ENCODE measurements at regions not wholly inside any gene's neighbourhood (a gene's known extent, or its start where the extent isn't known, plus 50 kb on each side); places are given as distances from the start of the nearest gene placed in this dataset.
"Not testable (repeated sequence)": the region's sequence is repeated elsewhere in the genome, so short reads cannot be mapped to it uniquely, and the experiment has no call there.

DNA sequence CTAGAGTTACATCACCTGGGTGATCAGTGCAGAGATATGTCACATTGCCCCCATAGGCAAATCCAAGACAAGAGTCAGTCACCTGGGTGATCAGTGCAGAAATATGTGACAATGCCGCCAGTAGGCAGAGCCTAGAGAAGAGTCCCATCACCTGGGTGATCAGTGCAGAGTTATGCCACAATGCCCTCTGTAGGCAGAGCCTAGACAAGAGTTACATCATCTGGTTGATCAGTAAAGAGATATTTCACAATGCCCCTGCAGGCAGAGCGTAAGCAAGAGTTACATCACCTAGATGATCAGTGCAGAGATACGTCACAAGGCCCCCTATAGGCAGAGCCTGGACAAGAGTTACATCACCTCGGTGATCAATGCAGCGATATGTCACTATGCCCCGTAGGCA is 63.3 kb upstream of the FRG2B start:
- intact Hi-C loops (cut with DNase I); H3K4me3 ChIP-seq; H3K27ac ChIP-seq; H3K4me1 ChIP-seq; DNase-seq; ATAC-seq; H3K9me3 ChIP-seq; H3K36me3 ChIP-seq; H3K27me3 ChIP-seq: not testable (repeated sequence)
- WGBS, 2 donors = 69 to 73% methylated on average over 5 of the region's 6 CpGs

DNA sequence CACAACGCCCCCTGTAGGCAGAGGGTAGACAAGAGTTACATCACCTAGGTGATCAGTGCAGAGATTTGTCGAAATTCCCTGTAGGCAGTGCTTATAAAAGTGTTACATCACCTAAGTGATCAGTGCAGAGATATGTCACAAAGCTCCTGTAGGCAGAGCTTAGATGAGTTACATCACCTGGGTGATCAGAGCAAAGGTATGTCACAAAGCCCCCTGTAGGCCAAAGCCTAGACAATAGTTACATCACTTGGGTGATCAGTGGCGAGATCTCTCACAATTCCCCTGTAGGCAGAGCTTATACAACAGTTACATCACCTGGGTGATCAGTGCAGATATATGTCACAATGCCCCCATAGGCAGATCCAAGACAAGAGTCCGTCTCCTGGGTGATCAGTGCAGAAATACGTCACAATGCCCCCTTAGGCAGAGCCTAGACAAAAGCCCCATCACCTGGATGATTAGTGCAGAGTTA is 61.9 kb upstream of the FRG2B start:
- H3K4me3 ChIP-seq; H3K27me3 ChIP-seq; H3K36me3 ChIP-seq; H3K9me3 ChIP-seq; DNase-seq; H3K4me1 ChIP-seq; intact Hi-C loops (cut with DNase I); H3K27ac ChIP-seq: not testable (repeated sequence)
- 20 to 25% methylated on average over 1 of the region's 5 CpGs for WGBS, 2 donors
- ATAC-seq = peak; percentile 32 to 82 (median 56)

DNA sequence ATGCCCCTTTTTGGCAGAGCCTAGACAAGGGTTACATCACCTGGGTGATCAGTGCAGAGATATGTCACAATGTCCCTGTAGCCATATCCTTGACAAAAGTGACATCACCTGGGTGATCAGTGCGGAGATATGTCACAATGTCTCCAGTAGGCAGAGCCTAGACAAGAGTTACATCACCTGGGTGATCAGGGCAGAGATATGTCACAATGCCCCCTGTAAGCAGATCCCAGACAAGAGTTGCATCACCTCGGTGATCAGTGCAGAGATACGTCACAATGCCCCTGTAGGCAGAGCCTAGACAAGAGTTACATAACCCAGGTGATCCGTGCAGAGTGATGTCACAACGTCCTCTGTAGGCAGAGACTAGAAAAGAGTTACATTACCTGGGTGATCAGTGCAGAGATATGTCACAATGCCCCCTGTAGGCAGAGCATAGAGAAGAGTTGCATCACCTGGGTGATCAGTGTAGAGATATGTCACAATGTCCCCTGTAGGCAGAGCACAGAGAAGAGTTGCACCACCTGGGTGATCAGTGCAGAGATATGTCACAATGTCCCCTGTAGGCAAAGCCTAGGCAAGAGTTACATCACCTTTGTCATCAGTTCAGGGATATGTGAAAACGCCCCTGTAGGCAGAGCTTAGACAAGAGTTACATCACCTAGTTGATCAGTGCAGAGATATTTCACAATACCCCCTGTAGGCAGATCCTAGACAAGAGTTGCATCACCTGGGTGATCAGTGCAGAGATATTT is 61.3 kb upstream of the FRG2B start:
- H3K27ac ChIP-seq; intact Hi-C loops (cut with DNase I); H3K4me3 ChIP-seq; H3K4me1 ChIP-seq; H3K36me3 ChIP-seq; H3K9me3 ChIP-seq; H3K27me3 ChIP-seq; DNase-seq: not testable (repeated sequence)
- 48 to 54% methylated on average over 3 to 4 of the region's 6 CpGs for WGBS, 2 donors
- ATAC-seq = peak; percentile 48 to 87 (median 74)

DNA sequence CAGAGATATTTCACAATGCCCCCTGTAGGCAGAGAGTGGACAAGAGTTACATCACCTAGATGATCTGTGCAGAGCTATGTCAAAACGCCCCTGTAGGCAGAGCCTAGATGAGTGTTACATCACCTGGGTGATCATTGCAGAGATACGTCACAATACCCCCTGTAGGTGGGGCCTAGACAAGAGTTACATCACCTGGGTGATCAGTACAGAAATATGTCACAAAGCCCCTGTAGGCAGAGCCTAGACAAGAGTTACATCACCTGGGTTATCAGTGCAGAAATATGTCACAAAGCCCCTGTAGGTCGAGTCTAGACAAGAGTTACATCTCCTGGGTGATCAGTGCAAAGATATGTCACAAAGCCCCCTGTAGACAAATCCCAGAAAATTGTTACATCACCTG is 60.4 kb upstream of the FRG2B start:
- H3K4me1 ChIP-seq; H3K27me3 ChIP-seq; H3K9me3 ChIP-seq; intact Hi-C loops (cut with DNase I); DNase-seq; H3K4me3 ChIP-seq; H3K27ac ChIP-seq; H3K36me3 ChIP-seq: not testable (repeated sequence)
- peak in 6 of 8 donors; percentile 27 to 66 (median 53) for ATAC-seq
- no CpG with 5 or more reads among the region's 3 CpGs for WGBS, 2 donors

Data from heart right ventricle (tissue), 16 donors.